Suprapubic skin (tissue), 3 donors: ENCODE measurements at regions not wholly inside any gene's neighbourhood (a gene's known extent, or its start where the extent isn't known, plus 50 kb on each side); places are given as distances from the start of the nearest gene placed in this dataset.

Source experiments
- CTCF ChIP-seq, 2 donors: fragments of 200-600 bp in 1 of 2; fragments of 450-650 bp in 1 of 2; sonication (generic) in 1 of 2; IDR thresholded peaks; one replicate each; pipeline ENCODE4 v1.5.1; 2016 to 2019; ENCODE audit warnings: antibody characterized with exemption in 2 of 2, mild to moderate bottlenecking in 1 of 2, moderate library complexity in 1 of 2
- POLR2A ChIP-seq, 2 donors: fragments of 450-650 bp; IDR thresholded peaks; one replicate each; pipeline ENCODE4 v1.6.1; 2017; ENCODE audit warnings: antibody characterized with exemption in 2 of 2, mild to moderate bottlenecking in 2 of 2, moderate library complexity in 2 of 2

DNA sequence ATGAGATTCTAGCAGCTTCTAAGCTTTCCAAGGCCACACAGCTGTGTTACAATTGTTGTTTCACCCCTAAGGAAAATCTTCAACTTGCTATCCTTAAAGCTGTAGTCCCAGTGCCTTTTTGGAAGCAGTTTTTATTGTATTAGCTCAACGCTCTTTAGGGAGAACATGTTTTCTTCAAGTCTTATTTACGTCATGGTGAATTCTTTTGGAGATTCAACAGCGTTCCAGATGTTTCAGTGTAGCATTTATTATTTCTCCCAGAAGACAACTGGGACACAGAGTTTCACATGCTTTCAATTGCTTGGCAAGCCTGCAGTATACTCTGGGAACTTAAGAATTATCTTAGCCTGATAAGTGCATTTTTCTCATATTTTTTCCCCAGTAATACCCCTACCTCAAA is 888.3 kb downstream of the PLOD2 start:
- TF ChIP-seq CTCF (IDR thresholded peaks at IDR 0.05) (no peak), POLR2A (IDR thresholded peaks at IDR 0.05) (no peak)
